ENCODE measurements at regions not wholly inside any gene's neighbourhood (a gene's known extent, or its start where the extent isn't known, plus 50 kb on each side); places are given as distances from the start of the nearest gene placed in this dataset.

DNA sequence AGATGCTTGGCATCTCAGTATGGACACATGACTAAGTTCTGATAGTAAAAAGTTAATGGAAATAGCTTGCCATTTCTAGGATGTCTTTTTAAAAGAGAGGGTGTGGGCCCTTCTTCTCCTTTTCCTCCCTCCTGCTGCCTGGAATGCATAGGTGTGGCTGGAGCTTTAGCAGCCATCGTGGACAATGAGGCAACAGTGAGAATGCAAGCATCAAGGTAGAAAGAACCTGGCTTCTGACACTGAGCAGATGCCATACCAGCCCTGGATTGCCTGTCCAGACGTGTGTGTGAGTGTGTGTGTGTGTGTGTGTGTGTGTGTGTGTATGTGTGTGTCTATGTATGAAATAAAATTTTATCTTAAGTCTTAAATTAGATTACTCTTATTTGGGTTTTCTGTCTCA, 660.1 kb downstream of the XIRP2 start:
- TF ChIP-seq POLR2A (IDR thresholded peaks at IDR 0.05; ENCODE audit: low read depth) (no peak), EP300 (IDR thresholded peaks at IDR 0.05) (no peak), POLR2AphosphoS5 (IDR thresholded peaks at IDR 0.05) (no peak)
- TF ChIP-seq, protein P1, sequence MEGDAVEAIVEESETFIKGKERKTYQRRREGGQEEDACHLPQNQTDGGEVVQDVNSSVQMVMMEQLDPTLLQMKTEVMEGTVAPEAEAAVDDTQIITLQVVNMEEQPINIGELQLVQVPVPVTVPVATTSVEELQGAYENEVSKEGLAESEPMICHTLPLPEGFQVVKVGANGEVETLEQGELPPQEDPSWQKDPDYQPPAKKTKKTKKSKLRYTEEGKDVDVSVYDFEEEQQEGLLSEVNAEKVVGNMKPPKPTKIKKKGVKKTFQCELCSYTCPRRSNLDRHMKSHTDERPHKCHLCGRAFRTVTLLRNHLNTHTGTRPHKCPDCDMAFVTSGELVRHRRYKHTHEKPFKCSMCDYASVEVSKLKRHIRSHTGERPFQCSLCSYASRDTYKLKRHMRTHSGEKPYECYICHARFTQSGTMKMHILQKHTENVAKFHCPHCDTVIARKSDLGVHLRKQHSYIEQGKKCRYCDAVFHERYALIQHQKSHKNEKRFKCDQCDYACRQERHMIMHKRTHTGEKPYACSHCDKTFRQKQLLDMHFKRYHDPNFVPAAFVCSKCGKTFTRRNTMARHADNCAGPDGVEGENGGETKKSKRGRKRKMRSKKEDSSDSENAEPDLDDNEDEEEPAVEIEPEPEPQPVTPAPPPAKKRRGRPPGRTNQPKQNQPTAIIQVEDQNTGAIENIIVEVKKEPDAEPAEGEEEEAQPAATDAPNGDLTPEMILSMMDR (IDR thresholded peaks at IDR 0.05): no peak

All from esophagus muscularis mucosa (tissue), 4 donors.